Body of pancreas (tissue), 4 donors: ENCODE measurements at regions not wholly inside any gene's neighbourhood (a gene's known extent, or its start where the extent isn't known, plus 50 kb on each side); places are given as distances from the start of the nearest gene placed in this dataset.

Source experiments
- POLR2A ChIP-seq, 3 donors: fragments of 450-650 bp; IDR thresholded peaks; one replicate each; pipeline ENCODE4 v1.6.1; 2016; ENCODE audit warnings: antibody characterized with exemption in 3 of 3, mild to moderate bottlenecking in 2 of 3
- TF ChIP-seq, protein P1 (sequence below), 7 experiments: fragments of 450-650 bp in 4 of 7; fragments of 200-600 bp in 3 of 7; sonication (generic) in 3 of 7; IDR thresholded peaks; one replicate each; pipeline ENCODE4 v1.5.1; 2016 to 2019; ENCODE audit warnings: antibody characterized with exemption in 7 of 7

DNA sequence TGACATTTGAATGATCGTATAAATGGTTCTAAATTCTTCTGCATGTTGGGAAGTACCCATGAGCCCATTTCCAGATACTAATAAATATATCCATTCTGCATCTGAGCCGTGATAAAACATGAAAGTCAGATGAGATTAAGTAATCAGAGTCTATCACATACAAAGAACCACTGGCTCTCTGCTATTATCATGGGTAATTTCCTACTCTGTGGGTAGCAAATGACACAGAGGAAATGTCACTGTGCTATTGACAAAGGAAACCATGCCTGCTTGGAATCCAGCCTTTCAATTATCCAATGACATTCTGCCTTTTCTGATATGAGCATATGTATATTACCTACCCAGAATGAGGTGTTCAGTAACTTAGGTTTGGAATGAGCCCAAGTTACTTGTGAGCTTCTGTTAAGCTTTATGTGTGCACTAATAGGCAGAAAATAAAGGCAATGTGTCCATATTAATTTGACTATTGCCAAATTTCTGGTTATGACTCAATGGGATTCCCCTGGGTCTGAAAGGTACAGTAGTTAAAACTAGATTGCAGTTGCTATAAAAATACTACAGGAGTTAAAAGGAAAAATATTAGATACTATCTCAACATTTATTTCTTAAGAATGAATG is 238.7 kb upstream of the KCNIP4 start:
- TF ChIP-seq, protein P1, sequence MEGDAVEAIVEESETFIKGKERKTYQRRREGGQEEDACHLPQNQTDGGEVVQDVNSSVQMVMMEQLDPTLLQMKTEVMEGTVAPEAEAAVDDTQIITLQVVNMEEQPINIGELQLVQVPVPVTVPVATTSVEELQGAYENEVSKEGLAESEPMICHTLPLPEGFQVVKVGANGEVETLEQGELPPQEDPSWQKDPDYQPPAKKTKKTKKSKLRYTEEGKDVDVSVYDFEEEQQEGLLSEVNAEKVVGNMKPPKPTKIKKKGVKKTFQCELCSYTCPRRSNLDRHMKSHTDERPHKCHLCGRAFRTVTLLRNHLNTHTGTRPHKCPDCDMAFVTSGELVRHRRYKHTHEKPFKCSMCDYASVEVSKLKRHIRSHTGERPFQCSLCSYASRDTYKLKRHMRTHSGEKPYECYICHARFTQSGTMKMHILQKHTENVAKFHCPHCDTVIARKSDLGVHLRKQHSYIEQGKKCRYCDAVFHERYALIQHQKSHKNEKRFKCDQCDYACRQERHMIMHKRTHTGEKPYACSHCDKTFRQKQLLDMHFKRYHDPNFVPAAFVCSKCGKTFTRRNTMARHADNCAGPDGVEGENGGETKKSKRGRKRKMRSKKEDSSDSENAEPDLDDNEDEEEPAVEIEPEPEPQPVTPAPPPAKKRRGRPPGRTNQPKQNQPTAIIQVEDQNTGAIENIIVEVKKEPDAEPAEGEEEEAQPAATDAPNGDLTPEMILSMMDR (IDR thresholded peaks at IDR 0.05), result no peak
- TF ChIP-seq POLR2A (IDR thresholded peaks at IDR 0.05), result no peak
